HFFc6 (cell line): ENCODE measurements at regions not wholly inside any gene's neighbourhood (a gene's known extent, or its start where the extent isn't known, plus 50 kb on each side); places are given as distances from the start of the nearest gene placed in this dataset.
A peak's percentile ranks its signal among the peaks of the same experiment; 100 is the strongest.

Source experiments
- DNase-seq: peaks from one replicate; pipeline ENCODE4 v3.0.0-alpha.2; 2018
- H3K27ac Mint-ChIP-seq: 2 replicates; pipeline ENCODE4 v1.8.0; 2020; ENCODE audit warnings: mild to moderate bottlenecking, mixed read lengths
- H3K27me3 Mint-ChIP-seq: 2 replicates; pipeline ENCODE4 v1.8.0; 2021; ENCODE audit warnings: mild to moderate bottlenecking, moderate library complexity, mixed read lengths; ENCODE audit not compliant: insufficient read depth
- H3K36me3 Mint-ChIP-seq: 2 replicates; pipeline ENCODE4 v1.8.0; 2021; ENCODE audit warnings: low read depth, mixed read lengths
- H3K4me1 Mint-ChIP-seq: 2 replicates; pipeline ENCODE4 v1.8.0; 2020; ENCODE audit warnings: low read depth, mixed read lengths
- H3K4me3 Mint-ChIP-seq: 2 replicates; pipeline ENCODE4 v1.8.0; 2020; ENCODE audit warnings: mild to moderate bottlenecking, moderate library complexity, mixed read lengths
- H3K9me3 Mint-ChIP-seq: 2 replicates; pipeline ENCODE4 v1.8.0; 2020; ENCODE audit warnings: mild to moderate bottlenecking, mixed read lengths
- TF ChIP-seq, protein P1 (sequence below): fragments of 200-600 bp; sonication (generic); IDR thresholded peaks from 2 replicates; pipeline ENCODE4 v1.5.0; 2021; ENCODE audit warnings: antibody characterized with exemption, mild to moderate bottlenecking

DNA sequence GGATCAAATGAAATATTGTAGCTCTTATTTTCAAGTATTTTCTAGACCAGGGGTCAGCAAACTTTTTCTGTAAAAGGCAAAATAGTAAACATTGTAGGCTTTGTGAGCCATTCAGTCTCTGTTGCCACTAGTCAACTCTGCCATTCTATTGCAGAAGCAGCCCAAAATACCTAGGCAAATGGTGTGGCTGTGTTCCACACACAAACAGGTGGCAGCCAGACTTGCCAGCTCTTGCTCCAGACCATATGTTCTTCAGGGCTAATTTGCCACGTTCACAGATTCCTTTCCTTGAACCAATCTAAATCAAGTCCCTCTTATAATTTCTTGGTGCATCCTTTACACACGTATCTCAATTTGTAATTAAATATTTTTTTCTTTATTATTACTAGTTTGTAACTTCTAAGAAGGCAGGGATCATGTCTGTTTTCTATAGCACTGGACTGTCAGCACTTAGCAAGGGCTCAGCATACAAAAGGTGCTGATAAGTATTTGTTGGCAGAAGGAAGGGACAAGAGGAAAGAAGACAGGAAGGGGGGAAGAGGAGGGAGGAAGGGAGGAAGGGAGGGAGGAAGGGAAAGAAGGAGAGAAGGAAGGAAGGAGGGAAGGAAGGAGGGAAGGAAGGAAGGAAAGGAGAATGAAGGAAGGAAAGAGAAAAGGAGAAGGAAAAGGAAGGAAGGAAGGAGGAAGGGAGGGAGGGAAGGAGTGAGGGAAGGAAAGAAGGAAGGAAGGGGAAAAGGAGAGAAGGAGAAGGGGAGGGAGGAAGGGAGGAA is 106.5 kb upstream of the EDEM3 start:
- no peak for DNase-seq
- Mint-ChIP-seq H3K36me3 (no peaks in the 10 kb centered on the region), H3K9me3 (no peaks in the 10 kb centered on the region), H3K27ac (no peak overlapping the region), H3K27me3 (no peaks in the 10 kb centered on the region; the same call in none of the 2 replicates), H3K4me3 (no peak overlapping the region), H3K4me1 (peaks cover 17% of the 10 kb centered on the region)
- TF ChIP-seq, protein P1, sequence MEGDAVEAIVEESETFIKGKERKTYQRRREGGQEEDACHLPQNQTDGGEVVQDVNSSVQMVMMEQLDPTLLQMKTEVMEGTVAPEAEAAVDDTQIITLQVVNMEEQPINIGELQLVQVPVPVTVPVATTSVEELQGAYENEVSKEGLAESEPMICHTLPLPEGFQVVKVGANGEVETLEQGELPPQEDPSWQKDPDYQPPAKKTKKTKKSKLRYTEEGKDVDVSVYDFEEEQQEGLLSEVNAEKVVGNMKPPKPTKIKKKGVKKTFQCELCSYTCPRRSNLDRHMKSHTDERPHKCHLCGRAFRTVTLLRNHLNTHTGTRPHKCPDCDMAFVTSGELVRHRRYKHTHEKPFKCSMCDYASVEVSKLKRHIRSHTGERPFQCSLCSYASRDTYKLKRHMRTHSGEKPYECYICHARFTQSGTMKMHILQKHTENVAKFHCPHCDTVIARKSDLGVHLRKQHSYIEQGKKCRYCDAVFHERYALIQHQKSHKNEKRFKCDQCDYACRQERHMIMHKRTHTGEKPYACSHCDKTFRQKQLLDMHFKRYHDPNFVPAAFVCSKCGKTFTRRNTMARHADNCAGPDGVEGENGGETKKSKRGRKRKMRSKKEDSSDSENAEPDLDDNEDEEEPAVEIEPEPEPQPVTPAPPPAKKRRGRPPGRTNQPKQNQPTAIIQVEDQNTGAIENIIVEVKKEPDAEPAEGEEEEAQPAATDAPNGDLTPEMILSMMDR, result no peak

DNA sequence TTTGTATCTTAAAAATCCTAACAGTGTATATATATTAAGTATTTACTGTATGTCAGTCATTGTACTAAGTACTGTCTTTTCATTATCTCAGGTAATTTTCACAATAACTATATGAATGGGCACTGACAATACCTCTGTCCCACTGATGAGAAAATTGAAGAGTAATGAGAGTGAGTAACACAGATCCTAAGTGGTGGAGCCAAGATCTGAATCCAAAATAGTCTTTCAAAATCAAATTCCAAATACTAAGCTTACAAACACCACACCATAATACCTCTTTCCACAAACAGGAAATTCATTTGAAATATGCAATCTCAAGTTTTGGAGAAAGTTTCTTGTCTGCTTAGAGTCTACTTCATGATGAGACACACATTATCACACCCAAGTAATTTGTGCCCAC is 105.9 kb upstream of the EDEM3 start:
- DNase-seq, result no peak
- Mint-ChIP-seq H3K4me3 (no peak overlapping the region), H3K27ac (no peak overlapping the region), H3K36me3 (no peaks in the 10 kb centered on the region), H3K9me3 (no peaks in the 10 kb centered on the region), H3K27me3 (no peaks in the 10 kb centered on the region; the same call in none of the 2 replicates), H3K4me1 (peaks cover 13% of the 10 kb centered on the region)
- TF ChIP-seq, protein P1, result no peak

DNA sequence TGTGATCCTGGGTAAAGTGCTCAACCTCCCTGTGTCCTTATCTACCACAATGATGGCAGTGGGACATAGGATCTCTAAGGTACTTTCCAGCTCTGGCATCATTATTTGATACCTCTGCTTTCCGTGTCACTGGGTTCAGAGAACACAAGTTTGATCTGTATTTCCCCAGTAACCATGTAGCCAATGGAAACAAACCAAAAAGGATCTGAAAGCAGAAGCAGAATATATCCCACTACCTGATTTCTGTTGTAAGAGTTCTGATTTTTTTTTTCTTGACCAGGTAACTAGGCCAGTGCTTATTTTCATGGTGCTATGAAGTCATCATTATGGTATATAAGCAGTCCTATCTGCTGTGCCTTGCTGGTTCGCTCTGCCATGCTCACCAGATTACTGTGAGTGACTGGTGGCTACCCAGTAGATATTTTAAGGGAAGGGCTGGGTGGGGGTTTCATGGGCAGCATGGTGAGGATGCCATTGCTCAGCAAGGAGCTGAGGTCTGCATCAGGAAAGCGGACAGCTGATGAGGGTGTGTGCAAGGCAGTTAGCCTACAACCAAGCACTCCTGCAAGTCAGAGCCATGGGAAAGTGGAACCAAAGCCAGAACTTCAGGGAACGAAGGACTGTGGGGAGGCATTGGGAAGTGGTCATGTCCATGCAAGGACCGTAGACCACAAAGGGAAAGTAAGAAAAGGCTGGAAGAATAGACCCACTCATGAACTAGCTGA is 104.9 kb upstream of the EDEM3 start:
- peaks cover 2% of the 10 kb centered on the region for H3K27me3 Mint-ChIP-seq
- H3K9me3 Mint-ChIP-seq, result no peaks in the 10 kb centered on the region
- DNase-seq, result no peak
- H3K36me3 Mint-ChIP-seq, result no peaks in the 10 kb centered on the region
- H3K4me1 Mint-ChIP-seq, result peaks cover 20% of the 10 kb centered on the region
- TF ChIP-seq, protein P1, result no peak
- H3K4me3 Mint-ChIP-seq, result no peak overlapping the region
- no peak overlapping the region for H3K27ac Mint-ChIP-seq

DNA sequence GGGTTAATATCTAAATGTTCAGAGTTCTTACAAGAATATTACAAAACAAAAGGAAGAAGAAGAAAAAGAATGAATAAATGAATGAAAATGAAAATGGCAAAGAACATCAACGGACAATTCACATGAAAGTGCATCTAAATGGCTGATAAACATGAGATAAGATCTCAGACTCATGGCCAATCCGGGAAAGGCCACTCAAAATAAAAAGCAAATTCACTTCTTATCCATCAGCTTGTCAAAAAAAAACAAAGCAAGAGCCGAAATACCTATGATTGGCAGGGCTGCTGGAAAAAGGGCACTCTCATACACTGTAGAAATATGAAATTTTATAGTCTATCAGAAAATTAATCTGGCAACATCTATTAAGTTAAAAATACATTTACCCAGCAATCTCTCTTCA is 103.6 kb upstream of the EDEM3 start:
- no peaks in the 10 kb centered on the region for H3K36me3 Mint-ChIP-seq
- TF ChIP-seq, protein P1, result no peak
- H3K9me3 Mint-ChIP-seq, result no peaks in the 10 kb centered on the region
- H3K27me3 Mint-ChIP-seq, result peaks cover 2% of the 10 kb centered on the region
- H3K4me1 Mint-ChIP-seq, result peaks cover 29% of the 10 kb centered on the region
- no peak overlapping the region for H3K4me3 Mint-ChIP-seq
- no peak overlapping the region for H3K27ac Mint-ChIP-seq
- DNase-seq, result no peak

DNA sequence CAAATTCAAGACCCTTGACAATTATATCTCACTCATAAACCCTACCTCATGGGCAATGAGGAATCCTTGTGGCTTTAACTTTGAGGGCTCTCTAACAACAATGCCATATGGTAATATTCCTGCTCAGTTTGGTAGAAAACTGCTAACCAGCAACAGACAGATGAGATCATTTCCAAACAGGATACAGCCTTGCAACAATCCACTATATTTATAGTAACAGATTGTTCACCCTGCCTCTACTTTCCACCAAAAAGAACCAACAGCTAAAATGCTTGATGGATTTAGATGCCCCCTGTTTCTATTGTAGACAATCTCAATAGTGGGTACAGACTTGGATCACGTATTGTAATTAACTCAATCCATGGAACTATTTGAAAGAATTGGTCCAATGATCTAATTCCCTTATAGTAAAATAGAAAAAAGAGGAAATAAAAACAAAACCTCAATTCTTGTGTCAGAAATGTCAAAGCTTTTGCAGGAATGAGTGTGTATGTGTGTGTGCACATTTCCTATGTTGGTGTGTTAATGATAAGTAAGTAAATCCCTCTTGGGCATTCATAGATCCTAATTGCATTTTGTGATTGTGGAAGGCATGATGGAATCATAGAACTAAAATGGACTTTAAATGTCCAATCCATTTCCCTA is 100.0 kb upstream of the EDEM3 start:
- TF ChIP-seq, protein P1, result no peak
- H3K4me1 Mint-ChIP-seq, result peaks cover 29% of the 10 kb centered on the region
- peaks cover 2% of the 10 kb centered on the region; the same call in 1 of the 2 replicates for H3K27me3 Mint-ChIP-seq
- no peaks in the 10 kb centered on the region for H3K9me3 Mint-ChIP-seq
- peak overlapping the region; percentile 43 for H3K27ac Mint-ChIP-seq
- H3K36me3 Mint-ChIP-seq, result no peaks in the 10 kb centered on the region
- 0 out of 2 replicates have a peak overlapping the region, but pooled peaks have one; percentile 15 for H3K4me3 Mint-ChIP-seq
- DNase-seq, result peak; percentile 50
